ENCODE measurements at regions not wholly inside any gene's neighbourhood (a gene's known extent, or its start where the extent isn't known, plus 50 kb on each side); places are given as distances from the start of the nearest gene placed in this dataset.

- ATAC-seq (ENCODE audit: insufficient number of reproducible peaks, low FRiP score, low read depth) (no peak), DNase-seq (ENCODE audit: low spot score) (no peak)
- no peak overlapping the region for H3K27ac ChIP-seq
- H3K27me3 ChIP-seq (replicated peaks; ENCODE audit: insufficient read depth) = no peaks in the 10 kb centered on the region
- H3K4me3 ChIP-seq = no peak overlapping the region
- H3K36me3 ChIP-seq = no peaks in the 10 kb centered on the region
- H3K9me3 ChIP-seq = no peaks in the 10 kb centered on the region
- no peaks in the 10 kb centered on the region for H3K4me1 ChIP-seq (ENCODE audit: control insufficient read depth in 1 of 2, low read depth in 2 of 2)
- TF ChIP-seq CTCF (IDR thresholded peaks at IDR 0.05) = no peak
Measured at GRCh38 chr9:106649664-106650063, 213.3 kb upstream of the ZNF462 start.

- TF ChIP-seq CTCF (IDR thresholded peaks at IDR 0.05) = no peak
Measured at GRCh38 chr9:106653213-106653612, 209.8 kb upstream of the ZNF462 start.

GRCh38 chr9:106655966-106656365 lies 207.0 kb upstream of the ZNF462 start:
- H3K9me3 ChIP-seq = no peaks in the 10 kb centered on the region
- no peak overlapping the region for H3K27ac ChIP-seq
- no peak for DNase-seq (ENCODE audit: low spot score)
- TF ChIP-seq CTCF (IDR thresholded peaks at IDR 0.05) = no peak
- no peak for ATAC-seq (ENCODE audit: insufficient number of reproducible peaks, low FRiP score, low read depth)
- H3K36me3 ChIP-seq = no peaks in the 10 kb centered on the region
- H3K4me3 ChIP-seq = no peak overlapping the region
- no peaks in the 10 kb centered on the region for H3K27me3 ChIP-seq (replicated peaks; ENCODE audit: insufficient read depth)
- no peaks in the 10 kb centered on the region for H3K4me1 ChIP-seq (ENCODE audit: control insufficient read depth in 1 of 2, low read depth in 2 of 2)

More at GRCh38 chr9:106653213-106653612, 209.8 kb upstream of the ZNF462 start:
- Histone ChIP-seq H3K27me3 (replicated peaks; ENCODE audit: insufficient read depth) (no peaks in the 10 kb centered on the region), H3K4me1 (ENCODE audit: control insufficient read depth in 1 of 2, low read depth in 2 of 2) (no peaks in the 10 kb centered on the region), H3K36me3 (no peaks in the 10 kb centered on the region), H3K9me3 (no peaks in the 10 kb centered on the region), H3K4me3 (no peak overlapping the region), H3K27ac (no peak overlapping the region)
- ATAC-seq (ENCODE audit: insufficient number of reproducible peaks, low FRiP score, low read depth) (no peak), DNase-seq (ENCODE audit: low spot score) (no peak)

GRCh38 chr9:106657926-106658325 lies 205.0 kb upstream of the ZNF462 start:
- no peak overlapping the region for H3K4me3 ChIP-seq
- DNase-seq (ENCODE audit: low spot score) = no peak
- ATAC-seq (ENCODE audit: insufficient number of reproducible peaks, low FRiP score, low read depth) = no peak
- H3K27me3 ChIP-seq (replicated peaks; ENCODE audit: insufficient read depth) = no peaks in the 10 kb centered on the region
- TF ChIP-seq CTCF (IDR thresholded peaks at IDR 0.05) = no peak
- H3K9me3 ChIP-seq = no peaks in the 10 kb centered on the region
- no peaks in the 10 kb centered on the region for H3K4me1 ChIP-seq (ENCODE audit: control insufficient read depth in 1 of 2, low read depth in 2 of 2)
- H3K27ac ChIP-seq = no peak overlapping the region
- no peaks in the 10 kb centered on the region for H3K36me3 ChIP-seq

GRCh38 chr9:106668534-106668933 lies 194.4 kb upstream of the ZNF462 start:
- H3K27ac ChIP-seq = no peak overlapping the region
- H3K9me3 ChIP-seq = no peaks in the 10 kb centered on the region
- ATAC-seq (ENCODE audit: insufficient number of reproducible peaks, low FRiP score, low read depth) (no peak), DNase-seq (ENCODE audit: low spot score) (no peak)
- H3K36me3 ChIP-seq = no peaks in the 10 kb centered on the region
- no peak for TF ChIP-seq CTCF (IDR thresholded peaks at IDR 0.05)
- no peaks in the 10 kb centered on the region for H3K4me1 ChIP-seq (ENCODE audit: control insufficient read depth in 1 of 2, low read depth in 2 of 2)
- H3K4me3 ChIP-seq = no peak overlapping the region
- H3K27me3 ChIP-seq (replicated peaks; ENCODE audit: insufficient read depth) = no peaks in the 10 kb centered on the region
